ENCODE measurements at regions not wholly inside any gene's neighbourhood (a gene's known extent, or its start where the extent isn't known, plus 50 kb on each side); places are given as distances from the start of the nearest gene placed in this dataset.

DNA sequence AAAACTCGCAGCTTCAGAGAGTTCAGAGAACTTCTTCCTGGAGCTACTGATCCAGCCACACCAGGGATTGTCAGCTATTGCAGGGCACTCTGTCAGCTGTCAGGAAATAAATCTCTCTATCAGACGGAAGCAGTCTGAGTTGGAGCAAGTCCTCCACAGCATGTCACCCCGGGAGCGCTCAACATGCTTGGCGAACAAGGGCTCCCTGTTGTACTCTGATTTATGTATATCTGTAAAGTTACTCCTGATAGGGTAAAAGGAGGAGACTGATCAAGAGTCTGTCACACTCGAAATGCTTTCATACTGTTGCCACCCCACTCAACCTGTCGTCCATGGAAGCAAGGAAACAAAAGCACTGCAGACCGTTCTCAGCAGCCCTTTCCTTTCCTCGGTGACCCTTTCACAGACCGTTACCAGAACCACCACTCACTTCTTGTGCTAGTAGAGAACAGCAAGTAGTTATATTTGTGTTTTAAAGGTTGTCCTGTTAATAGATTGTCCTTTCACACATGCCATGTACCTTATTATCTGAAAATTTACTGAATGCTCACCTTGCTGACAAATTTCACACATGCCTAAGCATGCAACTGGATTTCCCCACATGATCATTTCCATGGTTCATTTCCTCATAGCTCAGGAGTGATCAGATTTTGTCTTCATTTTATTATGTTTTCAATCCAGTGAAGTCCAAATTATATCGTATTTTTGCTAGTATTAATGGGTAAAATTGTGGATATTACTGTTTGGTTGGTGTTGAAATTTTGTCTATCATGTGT is 2108.9 kb upstream of the TENM3 start:
- FAIRE-seq (no peak), DNase-seq (ENCODE audit: insufficient read length) (no peak)
- no peak for TF ChIP-seq POLR2A (IDR thresholded peaks at IDR 0.05; ENCODE audit: low read depth, low read length)
- TF ChIP-seq TAF1 (IDR thresholded peaks at IDR 0.05; ENCODE audit: borderline replicate concordance, low read depth, low read length) = no peak
- TF ChIP-seq POLR2AphosphoS5 (IDR thresholded peaks at IDR 0.05; ENCODE audit: low read depth, low read length) = no peak

- FAIRE-seq = no peak
- DNase-seq (ENCODE audit: insufficient read length) = no peak
These were observed 2101.5 kb upstream of the TENM3 start for GRCh38 chr4:180141734-180142133.

GRCh38 chr4:180148737-180149136 is 2094.5 kb upstream of the TENM3 start:
- FAIRE-seq = no peak
- no peak for DNase-seq (ENCODE audit: insufficient read length)
- no peak for TF ChIP-seq POLR2AphosphoS5 (IDR thresholded peaks at IDR 0.05; ENCODE audit: low read depth, low read length)
- no peak for TF ChIP-seq POLR2A (IDR thresholded peaks at IDR 0.05; ENCODE audit: low read depth, low read length)
- TF ChIP-seq TAF1 (IDR thresholded peaks at IDR 0.05; ENCODE audit: borderline replicate concordance, low read depth, low read length) = no peak

More at GRCh38 chr4:180141734-180142133, 2101.5 kb upstream of the TENM3 start:
- TF ChIP-seq POLR2AphosphoS5 (IDR thresholded peaks at IDR 0.05; ENCODE audit: low read depth, low read length) = no peak
- TF ChIP-seq POLR2A (IDR thresholded peaks at IDR 0.05; ENCODE audit: low read depth, low read length) = no peak
- no peak for TF ChIP-seq TAF1 (IDR thresholded peaks at IDR 0.05; ENCODE audit: borderline replicate concordance, low read depth, low read length)

DNA sequence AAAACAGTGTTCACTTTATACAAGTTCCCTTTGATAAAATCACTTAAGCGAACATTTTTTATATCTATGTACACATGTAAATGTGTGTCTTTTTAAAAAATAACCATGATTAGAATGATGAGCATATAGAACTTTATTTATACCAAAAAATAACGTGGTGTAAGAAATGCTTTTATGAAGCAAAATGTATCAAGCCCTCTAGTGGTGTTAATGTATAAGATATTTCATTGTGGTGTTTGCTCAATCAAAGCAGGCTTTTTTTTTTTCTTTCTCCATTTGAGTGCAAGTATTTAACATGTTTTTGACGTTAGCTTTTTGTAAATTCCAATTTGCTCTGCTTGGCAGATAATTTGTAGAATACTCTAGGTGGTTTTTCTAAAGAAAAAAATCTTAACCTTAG is 2092.4 kb upstream of the TENM3 start:
- TF ChIP-seq TAF1 (IDR thresholded peaks at IDR 0.05; ENCODE audit: borderline replicate concordance, low read depth, low read length) (no peak), POLR2AphosphoS5 (IDR thresholded peaks at IDR 0.05; ENCODE audit: low read depth, low read length) (no peak), POLR2A (IDR thresholded peaks at IDR 0.05; ENCODE audit: low read depth, low read length) (no peak)
- DNase-seq (ENCODE audit: insufficient read length) = no peak
- no peak for FAIRE-seq

DNA sequence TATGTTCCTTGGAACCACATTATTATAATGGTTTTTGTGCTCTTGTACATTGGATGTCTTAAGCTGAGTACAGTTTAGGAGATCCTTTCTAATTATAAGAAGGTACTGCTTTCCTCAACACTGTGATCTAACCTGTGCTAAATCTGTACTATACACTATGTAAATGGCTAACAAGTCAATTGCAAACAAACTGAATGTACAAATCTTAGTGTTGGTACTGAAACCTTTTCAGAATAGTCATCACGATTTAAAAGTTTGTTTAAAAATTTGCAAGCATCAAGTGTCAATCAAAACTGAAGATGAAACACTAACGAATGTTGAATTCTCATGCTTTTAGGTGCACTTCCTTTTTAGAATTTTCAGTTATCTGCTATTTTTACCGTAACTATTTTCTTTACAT is 2090.4 kb upstream of the TENM3 start:
- DNase-seq (ENCODE audit: insufficient read length) (no peak), FAIRE-seq (peak; percentile 51)
- no peak for TF ChIP-seq TAF1 (IDR thresholded peaks at IDR 0.05; ENCODE audit: borderline replicate concordance, low read depth, low read length)
- no peak for TF ChIP-seq POLR2A (IDR thresholded peaks at IDR 0.05; ENCODE audit: low read depth, low read length)
- no peak for TF ChIP-seq POLR2AphosphoS5 (IDR thresholded peaks at IDR 0.05; ENCODE audit: low read depth, low read length)

DNA sequence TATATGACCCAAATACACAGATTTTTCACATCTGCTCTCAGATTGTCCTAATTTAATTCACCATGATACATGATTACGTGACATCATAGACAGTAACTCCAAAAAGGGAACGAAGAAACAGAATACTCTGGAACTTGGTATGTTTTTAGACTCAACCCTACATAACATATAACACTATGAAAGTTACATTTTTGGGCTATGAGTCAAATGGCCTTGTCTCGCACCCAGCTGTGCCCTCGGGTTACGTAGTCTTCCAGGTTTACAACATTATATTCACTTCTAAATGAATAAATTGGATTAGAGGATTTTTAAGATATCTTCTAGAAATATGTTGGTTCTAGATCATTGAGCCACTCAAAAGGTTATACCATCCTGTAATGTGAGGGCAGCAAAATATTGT is 2089.6 kb upstream of the TENM3 start:
- FAIRE-seq (no peak), DNase-seq (ENCODE audit: insufficient read length) (no peak)
- TF ChIP-seq POLR2A (IDR thresholded peaks at IDR 0.05; ENCODE audit: low read depth, low read length) (no peak), TAF1 (IDR thresholded peaks at IDR 0.05; ENCODE audit: borderline replicate concordance, low read depth, low read length) (no peak), POLR2AphosphoS5 (IDR thresholded peaks at IDR 0.05; ENCODE audit: low read depth, low read length) (no peak)

DNA sequence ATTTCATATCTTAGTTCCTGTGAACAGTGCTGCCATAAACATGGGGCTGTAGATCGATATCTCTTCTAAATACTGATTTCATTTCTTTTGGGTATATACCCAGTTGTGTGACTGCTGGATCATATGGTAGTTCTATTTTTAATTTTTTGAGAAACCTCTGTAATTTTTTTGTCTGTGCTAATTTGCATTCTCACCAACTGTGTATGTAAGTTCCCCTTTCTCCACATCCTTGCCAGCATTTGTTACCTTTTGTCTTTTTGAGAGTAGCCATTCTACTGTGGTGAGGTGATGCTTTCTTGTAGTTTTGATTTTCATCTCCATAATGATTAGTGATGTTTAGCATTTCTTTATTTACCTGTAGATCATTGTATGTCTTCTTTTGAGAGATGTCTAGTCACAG is 2086.5 kb upstream of the TENM3 start:
- FAIRE-seq = no peak
- TF ChIP-seq TAF1 (IDR thresholded peaks at IDR 0.05; ENCODE audit: borderline replicate concordance, low read depth, low read length) (no peak), POLR2A (IDR thresholded peaks at IDR 0.05; ENCODE audit: low read depth, low read length) (no peak), POLR2AphosphoS5 (IDR thresholded peaks at IDR 0.05; ENCODE audit: low read depth, low read length) (no peak)
- DNase-seq (ENCODE audit: insufficient read length) = no peak

DNA sequence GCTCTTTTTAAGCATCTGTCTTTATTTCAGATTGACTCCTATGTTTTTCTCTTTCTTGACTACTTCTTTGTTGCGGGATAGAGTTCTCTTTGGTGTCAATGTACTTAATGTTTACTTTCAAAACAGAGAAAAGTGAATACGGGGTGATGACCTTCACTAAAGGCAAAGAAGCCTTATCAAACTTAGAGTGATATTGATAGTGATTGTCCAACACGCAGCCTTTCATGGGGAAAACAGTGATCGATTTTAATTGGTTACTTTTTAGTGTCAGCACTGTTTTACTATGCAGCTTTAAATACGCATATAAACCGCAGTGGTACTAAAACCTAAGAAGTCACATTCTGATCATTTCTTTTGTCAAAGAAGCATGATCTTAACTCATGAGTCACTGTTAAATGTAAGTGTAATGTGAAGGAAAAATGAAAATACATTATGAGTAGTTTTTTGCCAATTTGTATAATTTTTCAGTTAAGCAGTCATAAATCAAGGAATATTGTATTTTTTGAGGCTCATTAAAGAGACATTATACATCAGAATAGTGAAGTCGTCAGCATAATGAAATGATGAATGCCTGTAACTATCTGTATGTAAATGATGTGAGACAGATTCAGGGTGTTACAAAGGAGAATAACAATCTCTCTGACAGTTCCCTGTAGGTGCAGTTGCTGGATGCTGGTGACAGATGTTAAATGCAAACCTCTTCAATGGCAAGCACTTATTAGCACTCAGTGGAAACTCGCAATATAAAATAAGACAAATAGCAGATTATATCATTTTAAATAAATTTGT is 2082.8 kb upstream of the TENM3 start:
- FAIRE-seq = no peak
- TF ChIP-seq TAF1 (IDR thresholded peaks at IDR 0.05; ENCODE audit: borderline replicate concordance, low read depth, low read length) (no peak), POLR2AphosphoS5 (IDR thresholded peaks at IDR 0.05; ENCODE audit: low read depth, low read length) (no peak), POLR2A (IDR thresholded peaks at IDR 0.05; ENCODE audit: low read depth, low read length) (no peak)
- DNase-seq (ENCODE audit: insufficient read length) = no peak

DNA sequence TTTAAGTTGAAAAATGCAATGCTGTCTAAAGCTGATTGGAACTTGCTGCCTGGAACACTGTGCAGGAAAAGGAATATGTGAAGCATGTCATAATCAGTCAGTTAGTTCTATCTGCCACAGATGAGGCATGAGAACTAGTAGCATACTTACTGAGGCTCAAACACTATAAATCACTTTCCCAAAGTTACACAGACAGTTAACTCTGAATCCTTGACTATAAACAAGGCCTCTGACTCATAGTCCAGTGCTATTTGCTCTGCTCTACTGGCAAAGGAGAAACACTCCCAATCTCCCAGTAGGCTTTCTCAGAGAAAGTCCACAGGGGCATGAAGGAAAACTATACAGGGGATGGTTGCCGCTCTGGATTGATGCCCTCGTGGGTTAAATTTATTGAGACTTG is 2078.4 kb upstream of the TENM3 start:
- FAIRE-seq (no peak), DNase-seq (ENCODE audit: insufficient read length) (no peak)
- TF ChIP-seq POLR2A (IDR thresholded peaks at IDR 0.05; ENCODE audit: low read depth, low read length) (no peak), TAF1 (IDR thresholded peaks at IDR 0.05; ENCODE audit: borderline replicate concordance, low read depth, low read length) (no peak), POLR2AphosphoS5 (IDR thresholded peaks at IDR 0.05; ENCODE audit: low read depth, low read length) (no peak)

- DNase-seq (ENCODE audit: insufficient read length) = no peak
- FAIRE-seq = no peak
- TF ChIP-seq POLR2AphosphoS5 (IDR thresholded peaks at IDR 0.05; ENCODE audit: low read depth, low read length) (no peak), TAF1 (IDR thresholded peaks at IDR 0.05; ENCODE audit: borderline replicate concordance, low read depth, low read length) (no peak), POLR2A (IDR thresholded peaks at IDR 0.05; ENCODE audit: low read depth, low read length) (no peak)
These were observed 2073.8 kb upstream of the TENM3 start for GRCh38 chr4:180169394-180169793.

DNA sequence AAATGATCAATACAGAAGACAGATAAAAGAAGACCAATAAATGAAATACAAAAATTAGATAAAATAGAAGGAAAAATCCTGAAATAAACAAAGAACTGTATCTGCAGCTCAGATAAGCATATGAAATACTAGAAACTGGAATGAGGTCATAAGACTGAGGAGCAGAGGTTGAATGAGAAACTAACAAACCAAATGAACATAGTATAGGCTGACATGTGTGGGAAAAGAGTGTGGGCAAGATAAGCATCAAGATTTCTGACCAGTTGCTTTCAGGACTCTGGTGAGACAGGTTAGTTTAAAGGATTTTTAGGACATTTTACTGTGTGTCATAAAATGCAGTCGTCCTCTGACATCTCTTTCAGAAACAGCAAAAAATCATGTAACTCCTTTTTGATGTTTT is 2073.2 kb upstream of the TENM3 start:
- no peak for FAIRE-seq

DNA sequence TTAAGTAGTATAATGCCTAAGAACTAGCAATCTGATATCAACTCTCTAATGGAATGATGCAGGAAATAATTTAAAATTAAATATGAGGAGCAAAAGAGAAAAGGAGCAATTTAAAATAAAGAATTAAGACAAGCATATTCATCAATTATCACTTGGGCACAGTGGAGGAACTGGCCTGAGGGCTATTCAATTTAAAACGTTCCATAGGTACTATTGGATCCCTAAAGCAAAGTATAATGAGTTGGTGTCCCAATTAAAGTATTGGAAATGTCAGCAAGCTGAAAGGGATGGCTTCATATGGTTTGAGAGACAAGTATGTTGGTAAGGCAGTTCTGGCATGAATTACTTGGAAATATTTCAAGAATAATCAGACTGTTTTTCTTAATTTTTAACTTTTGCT is 2064.1 kb upstream of the TENM3 start:
- DNase-seq (ENCODE audit: insufficient read length) = no peak
- TF ChIP-seq TAF1 (IDR thresholded peaks at IDR 0.05; ENCODE audit: borderline replicate concordance, low read depth, low read length) (no peak), POLR2A (IDR thresholded peaks at IDR 0.05; ENCODE audit: low read depth, low read length) (no peak), POLR2AphosphoS5 (IDR thresholded peaks at IDR 0.05; ENCODE audit: low read depth, low read length) (no peak)
- FAIRE-seq = no peak

More for the DNA sequence above, 2073.2 kb upstream of the TENM3 start:
- TF ChIP-seq TAF1 (IDR thresholded peaks at IDR 0.05; ENCODE audit: borderline replicate concordance, low read depth, low read length) (no peak), POLR2A (IDR thresholded peaks at IDR 0.05; ENCODE audit: low read depth, low read length) (no peak), POLR2AphosphoS5 (IDR thresholded peaks at IDR 0.05; ENCODE audit: low read depth, low read length) (no peak)
- DNase-seq (ENCODE audit: insufficient read length) = no peak
